ENCODE measurements at regions not wholly inside any gene's neighbourhood (a gene's known extent, or its start where the extent isn't known, plus 50 kb on each side); places are given as distances from the start of the nearest gene placed in this dataset.

- no peak for DNase-seq (ENCODE audit: insufficient read length, low spot score, missing footprints)
- Histone ChIP-seq H2AFZ (ENCODE audit: low read length) (no peak overlapping the region), H3K4me3 (ENCODE audit: insufficient read depth, low read length) (no peak overlapping the region), H3K36me3 (ENCODE audit: insufficient read depth, low read length) (no peaks in the 10 kb centered on the region), H3K79me2 (ENCODE audit: insufficient read depth, low read length) (no peaks in the 10 kb centered on the region), H4K20me1 (ENCODE audit: insufficient read depth, low read length) (no peaks in the 10 kb centered on the region), H3K4me2 (ENCODE audit: insufficient read depth, low read length) (no peak overlapping the region), H3K27me3 (ENCODE audit: insufficient read depth, low read length) (peaks cover 2% of the 10 kb centered on the region), H3K4me1 (ENCODE audit: insufficient read depth, low read length) (no peaks in the 10 kb centered on the region), H3K27ac (ENCODE audit: low read depth, low read length) (no peak overlapping the region), H3K9me3 (ENCODE audit: low read depth, low read length) (no peaks in the 10 kb centered on the region)
- TF ChIP-seq, protein P1, sequence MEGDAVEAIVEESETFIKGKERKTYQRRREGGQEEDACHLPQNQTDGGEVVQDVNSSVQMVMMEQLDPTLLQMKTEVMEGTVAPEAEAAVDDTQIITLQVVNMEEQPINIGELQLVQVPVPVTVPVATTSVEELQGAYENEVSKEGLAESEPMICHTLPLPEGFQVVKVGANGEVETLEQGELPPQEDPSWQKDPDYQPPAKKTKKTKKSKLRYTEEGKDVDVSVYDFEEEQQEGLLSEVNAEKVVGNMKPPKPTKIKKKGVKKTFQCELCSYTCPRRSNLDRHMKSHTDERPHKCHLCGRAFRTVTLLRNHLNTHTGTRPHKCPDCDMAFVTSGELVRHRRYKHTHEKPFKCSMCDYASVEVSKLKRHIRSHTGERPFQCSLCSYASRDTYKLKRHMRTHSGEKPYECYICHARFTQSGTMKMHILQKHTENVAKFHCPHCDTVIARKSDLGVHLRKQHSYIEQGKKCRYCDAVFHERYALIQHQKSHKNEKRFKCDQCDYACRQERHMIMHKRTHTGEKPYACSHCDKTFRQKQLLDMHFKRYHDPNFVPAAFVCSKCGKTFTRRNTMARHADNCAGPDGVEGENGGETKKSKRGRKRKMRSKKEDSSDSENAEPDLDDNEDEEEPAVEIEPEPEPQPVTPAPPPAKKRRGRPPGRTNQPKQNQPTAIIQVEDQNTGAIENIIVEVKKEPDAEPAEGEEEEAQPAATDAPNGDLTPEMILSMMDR (IDR thresholded peaks at IDR 0.05; ENCODE audit: extremely low read depth, low read depth, low read length), result no peak
Measured at GRCh38 chr13:109973279-109973678, 186.9 kb upstream of the IRS2 start.

GRCh38 chr13:109971456-109972090, 185.2 kb upstream of the IRS2 start:
- Histone ChIP-seq H3K27me3 (ENCODE audit: insufficient read depth, low read length) (peaks cover 2% of the 10 kb centered on the region), H3K79me2 (ENCODE audit: insufficient read depth, low read length) (no peaks in the 10 kb centered on the region), H4K20me1 (ENCODE audit: insufficient read depth, low read length) (no peaks in the 10 kb centered on the region), H3K4me2 (ENCODE audit: insufficient read depth, low read length) (no peak overlapping the region), H3K4me3 (ENCODE audit: insufficient read depth, low read length) (no peak overlapping the region), H3K36me3 (ENCODE audit: insufficient read depth, low read length) (no peaks in the 10 kb centered on the region), H2AFZ (ENCODE audit: low read length) (no peak overlapping the region), H3K27ac (ENCODE audit: low read depth, low read length) (no peak overlapping the region), H3K4me1 (ENCODE audit: insufficient read depth, low read length) (no peaks in the 10 kb centered on the region), H3K9me3 (ENCODE audit: low read depth, low read length) (no peaks in the 10 kb centered on the region)
- TF ChIP-seq, protein P1 (IDR thresholded peaks at IDR 0.05; ENCODE audit: extremely low read depth, low read depth, low read length), result no peak
- no peak for DNase-seq (ENCODE audit: insufficient read length, low spot score, missing footprints)

DNA sequence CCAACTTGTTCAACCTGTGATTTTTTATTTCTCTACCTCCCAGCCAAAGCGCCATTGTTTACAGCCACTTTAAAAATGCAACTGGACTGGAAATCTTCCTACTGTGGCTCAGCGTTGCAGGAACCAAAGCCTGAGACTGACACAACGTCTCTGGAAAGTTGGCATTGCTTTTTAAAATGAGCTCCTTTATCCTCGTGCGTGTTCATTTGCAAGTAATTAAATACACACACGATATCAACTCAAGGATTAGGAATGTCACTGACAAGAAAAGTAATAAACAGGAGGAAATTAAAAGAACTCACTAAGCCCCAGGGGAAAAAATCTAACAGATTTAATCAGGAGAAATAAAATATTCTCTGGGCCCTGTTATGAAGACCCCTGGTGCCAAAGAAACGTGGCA, 184.6 kb upstream of the IRS2 start:
- peaks cover 2% of the 10 kb centered on the region for H3K27me3 ChIP-seq (ENCODE audit: insufficient read depth, low read length)
- no peak overlapping the region for H3K4me3 ChIP-seq (ENCODE audit: insufficient read depth, low read length)
- no peak for DNase-seq (ENCODE audit: insufficient read length, low spot score, missing footprints)
- no peaks in the 10 kb centered on the region for H3K79me2 ChIP-seq (ENCODE audit: insufficient read depth, low read length)
- no peaks in the 10 kb centered on the region for H3K4me1 ChIP-seq (ENCODE audit: insufficient read depth, low read length)
- no peaks in the 10 kb centered on the region for H3K36me3 ChIP-seq (ENCODE audit: insufficient read depth, low read length)
- no peaks in the 10 kb centered on the region for H4K20me1 ChIP-seq (ENCODE audit: insufficient read depth, low read length)
- TF ChIP-seq, protein P1 (IDR thresholded peaks at IDR 0.05; ENCODE audit: extremely low read depth, low read depth, low read length), result no peak
- H3K4me2 ChIP-seq (ENCODE audit: insufficient read depth, low read length), result no peak overlapping the region
- no peak overlapping the region for H3K27ac ChIP-seq (ENCODE audit: low read depth, low read length)
- no peaks in the 10 kb centered on the region for H3K9me3 ChIP-seq (ENCODE audit: low read depth, low read length)
- H2AFZ ChIP-seq (ENCODE audit: low read length), result no peak overlapping the region

DNA sequence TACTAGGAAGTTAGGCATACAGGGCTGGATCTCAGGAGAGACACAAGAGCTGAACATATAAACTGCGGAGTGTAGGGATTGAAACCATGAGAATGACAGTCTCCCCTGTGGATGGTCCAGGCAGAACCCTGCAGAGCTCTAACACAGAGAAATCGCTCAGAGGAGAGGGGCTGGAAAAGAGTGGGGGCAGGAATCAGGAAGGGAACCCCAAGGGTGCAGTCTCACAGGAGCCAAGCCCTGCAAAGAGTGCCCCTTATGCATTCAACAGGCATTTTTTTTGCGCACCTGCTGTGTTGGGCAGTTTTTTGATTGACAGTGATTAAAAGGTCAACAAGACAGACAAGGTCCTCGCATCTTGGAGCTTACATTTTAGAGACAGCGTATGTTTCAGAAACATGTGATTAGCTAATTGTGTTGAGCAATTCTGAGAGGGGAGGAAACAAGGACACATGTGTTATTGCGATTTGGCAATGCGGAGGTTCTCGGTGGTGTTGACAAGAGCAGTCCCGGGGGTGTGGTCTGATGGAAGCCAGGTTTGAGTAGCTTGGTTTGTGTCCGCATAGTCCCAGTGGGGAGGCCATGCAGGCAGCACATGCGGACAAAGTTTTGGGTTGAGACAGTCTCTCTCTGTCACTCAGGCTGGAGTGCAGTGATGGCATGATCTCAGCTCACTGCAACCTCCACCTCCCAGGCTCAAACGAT, 182.6 kb upstream of the IRS2 start:
- Histone ChIP-seq H3K4me3 (ENCODE audit: insufficient read depth, low read length) (no peak overlapping the region), H3K9me3 (ENCODE audit: low read depth, low read length) (no peaks in the 10 kb centered on the region), H3K27ac (ENCODE audit: low read depth, low read length) (no peak overlapping the region), H3K27me3 (ENCODE audit: insufficient read depth, low read length) (peaks cover 2% of the 10 kb centered on the region), H4K20me1 (ENCODE audit: insufficient read depth, low read length) (no peaks in the 10 kb centered on the region), H3K79me2 (ENCODE audit: insufficient read depth, low read length) (no peaks in the 10 kb centered on the region), H3K4me2 (ENCODE audit: insufficient read depth, low read length) (no peak overlapping the region), H3K36me3 (ENCODE audit: insufficient read depth, low read length) (no peaks in the 10 kb centered on the region), H3K4me1 (ENCODE audit: insufficient read depth, low read length) (no peaks in the 10 kb centered on the region), H2AFZ (ENCODE audit: low read length) (no peak overlapping the region)
- no peak for DNase-seq (ENCODE audit: insufficient read length, low spot score, missing footprints)
- TF ChIP-seq, protein P1 (IDR thresholded peaks at IDR 0.05; ENCODE audit: extremely low read depth, low read depth, low read length), result no peak
